GM23338 (cell line): ENCODE measurements at regions not wholly inside any gene's neighbourhood (a gene's known extent, or its start where the extent isn't known, plus 50 kb on each side); places are given as distances from the start of the nearest gene placed in this dataset.

Experiments used
- ATAC-seq: fragments of 200-7000 bp; cut with Tn5 transposase; 3 replicates; pipeline ENCODE4 v1.9.1; 2020
- DNase-seq: peaks from one replicate; pipeline ENCODE4 v3.0.0-alpha.2; 2015; ENCODE audit warnings: low spot score
- H2AFZ ChIP-seq: fragments of 200-600 bp; sonication (generic); 2 replicates; pipeline ENCODE4 v1.8.0; 2016; ENCODE audit warnings: antibody characterized with exemption, mild to moderate bottlenecking, moderate library complexity
- H3F3A ChIP-seq: fragments of 200-600 bp; sonication (generic); replicated peaks from 2 replicates; pipeline ENCODE4 v1.8.0; 2017; ENCODE audit warnings: antibody characterized with exemption, mixed run types, low read depth
- H3K27ac ChIP-seq: fragments of 200-600 bp; sonication (generic); 2 replicates; pipeline ENCODE4 v1.6.1; 2016; ENCODE audit warnings: low read depth
- H3K27me3 ChIP-seq: fragments of 200-600 bp; sonication (generic); 2 replicates; pipeline ENCODE4 v1.8.0; 2016; ENCODE audit warnings: mild to moderate bottlenecking, mixed run types, moderate library complexity; ENCODE audit not compliant: insufficient read depth
- H3K36me3 ChIP-seq: fragments of 200-600 bp; sonication (generic); 2 replicates; pipeline ENCODE4 v1.8.0; 2016; ENCODE audit warnings: mild to moderate bottlenecking; ENCODE audit not compliant: insufficient read depth
- H3K4me1 ChIP-seq: fragments of 200-600 bp; sonication (generic); 2 replicates; pipeline ENCODE4 v1.8.0; 2016; ENCODE audit warnings: mild to moderate bottlenecking, moderate library complexity; ENCODE audit not compliant: insufficient read depth
- H3K4me2 ChIP-seq: fragments of 200-600 bp; sonication (generic); 2 replicates; pipeline ENCODE4 v1.7.1; 2017; ENCODE audit warnings: mixed run types
- H3K4me3 ChIP-seq: fragments of 200-600 bp; sonication (generic); 2 replicates; pipeline ENCODE4 v1.6.1; 2016; ENCODE audit warnings: mixed run types
- H3K79me2 ChIP-seq: fragments of 200-600 bp; sonication (generic); replicated peaks from 2 replicates; pipeline ENCODE4 v1.8.0; 2017; ENCODE audit warnings: mild to moderate bottlenecking; ENCODE audit not compliant: insufficient read depth
- H3K9me2 ChIP-seq: fragments of 200-600 bp; sonication (generic); 2 replicates; pipeline ENCODE4 v1.8.0; 2017; ENCODE audit not compliant: insufficient read depth
- H4K20me1 ChIP-seq: fragments of 200-600 bp; sonication (generic); replicated peaks from 2 replicates; pipeline ENCODE4 v1.8.0; 2017; ENCODE audit warnings: mild to moderate bottlenecking; ENCODE audit not compliant: insufficient read depth
- H3K27ac Mint-ChIP-seq: 2 replicates; pipeline ENCODE4 v1.8.0; 2020; ENCODE audit warnings: inconsistent platforms, mild to moderate bottlenecking, moderate library complexity, mixed read lengths
- H3K27me3 Mint-ChIP-seq: 3 replicates; pipeline ENCODE4 v1.8.0; 2022; ENCODE audit warnings: low read depth, mild to moderate bottlenecking, moderate library complexity, mixed read lengths, inconsistent platforms; ENCODE audit not compliant: insufficient read depth, poor library complexity
- H3K36me3 Mint-ChIP-seq: 3 replicates; pipeline ENCODE4 v1.8.0; 2021; ENCODE audit warnings: low read depth, mild to moderate bottlenecking, inconsistent platforms, moderate library complexity, mixed read lengths
- H3K4me1 Mint-ChIP-seq: 3 replicates; pipeline ENCODE4 v1.8.0; 2020; ENCODE audit warnings: mild to moderate bottlenecking, inconsistent platforms, mixed read lengths
- H3K4me3 Mint-ChIP-seq: 3 replicates; pipeline ENCODE4 v1.8.0; 2021; ENCODE audit warnings: moderate library complexity, mild to moderate bottlenecking, inconsistent platforms, mixed read lengths
- H3K9me3 Mint-ChIP-seq: 3 replicates; pipeline ENCODE4 v1.8.0; 2020; ENCODE audit warnings: moderate library complexity, mild to moderate bottlenecking, inconsistent platforms, mixed read lengths
- CREB1 ChIP-seq: fragments of 250-450 bp; sonication (Bioruptor Pico); IDR thresholded peaks from 2 replicates; pipeline ENCODE4 v1.5.0; 2020; ENCODE audit warnings: low read depth, mild to moderate bottlenecking, moderate library complexity
- CTCF ChIP-seq, 2 experiments: fragments of 200-600 bp in 1 of 2; sonication (generic) in 1 of 2; conservative IDR thresholded peaks; 2 replicates each; pipeline versions ENCODE4 v1.5.1 to v1.6.1; 2016 to 2017; ENCODE audit warnings: antibody characterized with exemption in 2 of 2, low read depth in 2 of 2, mild to moderate bottlenecking in 2 of 2, moderate library complexity in 1 of 2
- ETS1 ChIP-seq: IDR thresholded peaks from 2 replicates; pipeline ENCODE4 v1.6.1; 2016; ENCODE audit warnings: antibody characterized with exemption
- EZH2 ChIP-seq: fragments of 200-600 bp; sonication (generic); IDR thresholded peaks from one replicate; pipeline ENCODE4 v1.8.0; 2017; ENCODE audit warnings: antibody characterized with exemption, mild to moderate bottlenecking, low read depth; ENCODE audit not compliant: unreplicated experiment
- EZH2phosphoT487 ChIP-seq: fragments of 200-600 bp; sonication (generic); IDR thresholded peaks from one replicate; pipeline ENCODE4 v1.8.1; 2018; ENCODE audit warnings: antibody characterized with exemption; ENCODE audit not compliant: unreplicated experiment
- JUNB ChIP-seq: IDR thresholded peaks from one replicate; pipeline ENCODE4 v1.6.1; 2016; ENCODE audit warnings: antibody characterized with exemption; ENCODE audit not compliant: unreplicated experiment
- NANOG ChIP-seq: IDR thresholded peaks from 2 replicates; pipeline ENCODE4 v1.6.1; 2016; ENCODE audit warnings: antibody characterized with exemption, borderline replicate concordance
- POLR2AphosphoS5 ChIP-seq: IDR thresholded peaks from 2 replicates; pipeline ENCODE4 v1.6.1; 2016; ENCODE audit warnings: antibody characterized with exemption, low read depth
- STAT1 ChIP-seq: IDR thresholded peaks from one replicate; pipeline ENCODE4 v1.6.1; 2016; ENCODE audit warnings: antibody characterized with exemption; ENCODE audit not compliant: unreplicated experiment
- ZNF114 ChIP-seq: fragments of 250-450 bp; sonication (Bioruptor Pico); IDR thresholded peaks from 2 replicates; pipeline ENCODE4 v1.5.0; 2020; ENCODE audit warnings: mild to moderate bottlenecking, moderate library complexity
- ZNF331 ChIP-seq: fragments of 250-450 bp; sonication (Bioruptor Pico); IDR thresholded peaks from 2 replicates; pipeline ENCODE4 v1.5.0; 2020; ENCODE audit warnings: low read depth, mild to moderate bottlenecking, moderate library complexity
- TF ChIP-seq, protein P1 (sequence below): fragments of 250-450 bp; sonication (Bioruptor Pico); IDR thresholded peaks from 2 replicates; pipeline ENCODE4 v1.5.0; 2020; ENCODE audit warnings: mild to moderate bottlenecking, moderate library complexity
- TF ChIP-seq, protein P2 (sequence below): IDR thresholded peaks from one replicate; pipeline ENCODE4 v1.6.1; 2018; ENCODE audit warnings: antibody characterized with exemption; ENCODE audit not compliant: unreplicated experiment

DNA sequence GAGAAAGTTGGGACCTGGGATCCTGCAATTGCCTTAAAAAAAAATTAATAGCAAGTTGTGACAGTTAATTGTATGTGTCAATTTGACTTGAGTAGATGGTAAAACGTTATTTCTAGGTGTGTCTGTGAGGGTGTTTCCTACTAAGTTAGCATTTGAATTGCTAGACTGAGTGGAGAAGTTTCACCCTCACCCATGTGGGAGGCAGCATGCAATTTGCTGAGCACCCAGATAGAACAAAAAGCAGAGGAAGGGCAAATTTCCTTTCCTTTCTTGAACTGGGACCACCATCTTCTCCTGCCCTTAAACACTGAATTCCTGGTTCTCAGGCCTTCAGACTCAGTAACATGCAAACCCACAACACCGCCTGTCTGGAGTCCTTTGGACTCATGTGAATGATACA is 455.7 kb downstream of the GALR1 start:
- Histone ChIP-seq H3K79me2 (no peaks in the 10 kb centered on the region), H3K9me2 (no peaks in the 10 kb centered on the region), H3K4me3 (no peak overlapping the region), H3K4me2 (no peak overlapping the region), H4K20me1 (no peaks in the 10 kb centered on the region), H3K27ac (no peak overlapping the region), H3F3A (no peaks in the 10 kb centered on the region), H3K4me1 (no peaks in the 10 kb centered on the region), H3K36me3 (no peaks in the 10 kb centered on the region), H2AFZ (no peak overlapping the region), H3K27me3 (no peaks in the 10 kb centered on the region)
- H3K4me1 Mint-ChIP-seq, result no peaks in the 10 kb centered on the region
- ATAC-seq (no peak), DNase-seq (no peak)
- no peaks in the 10 kb centered on the region for H3K36me3 Mint-ChIP-seq
- H3K9me3 Mint-ChIP-seq, result peaks cover 31% of the 10 kb centered on the region
- H3K4me3 Mint-ChIP-seq, result no peak overlapping the region
- TF ChIP-seq STAT1, result no peak
- no peak for TF ChIP-seq EZH2
- TF ChIP-seq NANOG, result no peak
- no peak for TF ChIP-seq CREB1 (CRISPR knock-in tag)
- TF ChIP-seq JUNB, result no peak
- no peak for TF ChIP-seq ETS1
- TF ChIP-seq ZNF114 (CRISPR knock-in tag), result no peak
- no peak for TF ChIP-seq EZH2phosphoT487
- TF ChIP-seq, protein P1, sequence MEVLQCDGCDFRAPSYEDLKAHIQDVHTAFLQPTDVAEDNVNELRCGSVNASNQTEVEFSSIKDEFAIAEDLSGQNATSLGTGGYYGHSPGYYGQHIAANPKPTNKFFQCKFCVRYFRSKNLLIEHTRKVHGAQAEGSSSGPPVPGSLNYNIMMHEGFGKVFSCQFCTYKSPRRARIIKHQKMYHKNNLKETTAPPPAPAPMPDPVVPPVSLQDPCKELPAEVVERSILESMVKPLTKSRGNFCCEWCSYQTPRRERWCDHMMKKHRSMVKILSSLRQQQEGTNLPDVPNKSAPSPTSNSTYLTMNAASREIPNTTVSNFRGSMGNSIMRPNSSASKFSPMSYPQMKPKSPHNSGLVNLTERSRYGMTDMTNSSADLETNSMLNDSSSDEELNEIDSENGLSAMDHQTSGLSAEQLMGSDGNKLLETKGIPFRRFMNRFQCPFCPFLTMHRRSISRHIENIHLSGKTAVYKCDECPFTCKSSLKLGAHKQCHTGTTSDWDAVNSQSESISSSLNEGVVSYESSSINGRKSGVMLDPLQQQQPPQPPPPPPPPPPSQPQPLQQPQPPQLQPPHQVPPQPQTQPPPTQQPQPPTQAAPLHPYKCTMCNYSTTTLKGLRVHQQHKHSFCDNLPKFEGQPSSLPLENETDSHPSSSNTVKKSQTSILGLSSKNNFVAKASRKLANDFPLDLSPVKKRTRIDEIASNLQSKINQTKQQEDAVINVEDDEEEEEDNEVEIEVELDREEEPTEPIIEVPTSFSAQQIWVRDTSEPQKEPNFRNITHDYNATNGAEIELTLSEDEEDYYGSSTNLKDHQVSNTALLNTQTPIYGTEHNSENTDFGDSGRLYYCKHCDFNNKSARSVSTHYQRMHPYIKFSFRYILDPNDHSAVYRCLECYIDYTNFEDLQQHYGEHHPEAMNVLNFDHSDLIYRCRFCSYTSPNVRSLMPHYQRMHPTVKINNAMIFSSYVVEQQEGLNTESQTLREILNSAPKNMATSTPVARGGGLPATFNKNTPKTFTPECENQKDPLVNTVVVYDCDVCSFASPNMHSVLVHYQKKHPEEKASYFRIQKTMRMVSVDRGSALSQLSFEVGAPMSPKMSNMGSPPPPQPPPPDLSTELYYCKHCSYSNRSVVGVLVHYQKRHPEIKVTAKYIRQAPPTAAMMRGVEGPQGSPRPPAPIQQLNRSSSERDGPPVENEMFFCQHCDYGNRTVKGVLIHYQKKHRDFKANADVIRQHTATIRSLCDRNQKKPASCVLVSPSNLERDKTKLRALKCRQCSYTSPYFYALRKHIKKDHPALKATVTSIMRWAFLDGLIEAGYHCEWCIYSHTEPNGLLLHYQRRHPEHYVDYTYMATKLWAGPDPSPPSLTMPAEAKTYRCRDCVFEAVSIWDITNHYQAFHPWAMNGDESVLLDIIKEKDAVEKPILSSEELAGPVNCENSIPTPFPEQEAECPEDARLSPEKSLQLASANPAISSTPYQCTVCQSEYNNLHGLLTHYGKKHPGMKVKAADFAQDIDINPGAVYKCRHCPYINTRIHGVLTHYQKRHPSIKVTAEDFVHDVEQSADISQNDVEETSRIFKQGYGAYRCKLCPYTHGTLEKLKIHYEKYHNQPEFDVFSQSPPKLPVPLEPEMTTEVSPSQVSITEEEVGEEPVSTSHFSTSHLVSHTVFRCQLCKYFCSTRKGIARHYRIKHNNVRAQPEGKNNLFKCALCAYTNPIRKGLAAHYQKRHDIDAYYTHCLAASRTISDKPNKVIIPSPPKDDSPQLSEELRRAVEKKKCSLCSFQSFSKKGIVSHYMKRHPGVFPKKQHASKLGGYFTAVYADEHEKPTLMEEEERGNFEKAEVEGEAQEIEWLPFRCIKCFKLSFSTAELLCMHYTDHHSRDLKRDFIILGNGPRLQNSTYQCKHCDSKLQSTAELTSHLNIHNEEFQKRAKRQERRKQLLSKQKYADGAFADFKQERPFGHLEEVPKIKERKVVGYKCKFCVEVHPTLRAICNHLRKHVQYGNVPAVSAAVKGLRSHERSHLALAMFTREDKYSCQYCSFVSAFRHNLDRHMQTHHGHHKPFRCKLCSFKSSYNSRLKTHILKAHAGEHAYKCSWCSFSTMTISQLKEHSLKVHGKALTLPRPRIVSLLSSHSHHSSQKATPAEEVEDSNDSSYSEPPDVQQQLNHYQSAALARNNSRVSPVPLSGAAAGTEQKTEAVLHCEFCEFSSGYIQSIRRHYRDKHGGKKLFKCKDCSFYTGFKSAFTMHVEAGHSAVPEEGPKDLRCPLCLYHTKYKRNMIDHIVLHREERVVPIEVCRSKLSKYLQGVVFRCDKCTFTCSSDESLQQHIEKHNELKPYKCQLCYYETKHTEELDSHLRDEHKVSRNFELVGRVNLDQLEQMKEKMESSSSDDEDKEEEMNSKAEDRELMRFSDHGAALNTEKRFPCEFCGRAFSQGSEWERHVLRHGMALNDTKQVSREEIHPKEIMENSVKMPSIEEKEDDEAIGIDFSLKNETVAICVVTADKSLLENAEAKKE (CRISPR knock-in tag), result no peak
- TF ChIP-seq, protein P2, sequence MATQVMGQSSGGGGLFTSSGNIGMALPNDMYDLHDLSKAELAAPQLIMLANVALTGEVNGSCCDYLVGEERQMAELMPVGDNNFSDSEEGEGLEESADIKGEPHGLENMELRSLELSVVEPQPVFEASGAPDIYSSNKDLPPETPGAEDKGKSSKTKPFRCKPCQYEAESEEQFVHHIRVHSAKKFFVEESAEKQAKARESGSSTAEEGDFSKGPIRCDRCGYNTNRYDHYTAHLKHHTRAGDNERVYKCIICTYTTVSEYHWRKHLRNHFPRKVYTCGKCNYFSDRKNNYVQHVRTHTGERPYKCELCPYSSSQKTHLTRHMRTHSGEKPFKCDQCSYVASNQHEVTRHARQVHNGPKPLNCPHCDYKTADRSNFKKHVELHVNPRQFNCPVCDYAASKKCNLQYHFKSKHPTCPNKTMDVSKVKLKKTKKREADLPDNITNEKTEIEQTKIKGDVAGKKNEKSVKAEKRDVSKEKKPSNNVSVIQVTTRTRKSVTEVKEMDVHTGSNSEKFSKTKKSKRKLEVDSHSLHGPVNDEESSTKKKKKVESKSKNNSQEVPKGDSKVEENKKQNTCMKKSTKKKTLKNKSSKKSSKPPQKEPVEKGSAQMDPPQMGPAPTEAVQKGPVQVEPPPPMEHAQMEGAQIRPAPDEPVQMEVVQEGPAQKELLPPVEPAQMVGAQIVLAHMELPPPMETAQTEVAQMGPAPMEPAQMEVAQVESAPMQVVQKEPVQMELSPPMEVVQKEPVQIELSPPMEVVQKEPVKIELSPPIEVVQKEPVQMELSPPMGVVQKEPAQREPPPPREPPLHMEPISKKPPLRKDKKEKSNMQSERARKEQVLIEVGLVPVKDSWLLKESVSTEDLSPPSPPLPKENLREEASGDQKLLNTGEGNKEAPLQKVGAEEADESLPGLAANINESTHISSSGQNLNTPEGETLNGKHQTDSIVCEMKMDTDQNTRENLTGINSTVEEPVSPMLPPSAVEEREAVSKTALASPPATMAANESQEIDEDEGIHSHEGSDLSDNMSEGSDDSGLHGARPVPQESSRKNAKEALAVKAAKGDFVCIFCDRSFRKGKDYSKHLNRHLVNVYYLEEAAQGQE, result no peak
- TF ChIP-seq CTCF (conservative IDR thresholded peaks at IDR 0.05; ENCODE audit: low read depth in 2 of 2), result no peak
- TF ChIP-seq ZNF331 (CRISPR knock-in tag), result no peak
- no peak for TF ChIP-seq POLR2AphosphoS5
- no peak overlapping the region for H3K27ac Mint-ChIP-seq
- H3K27me3 Mint-ChIP-seq, result no peaks in the 10 kb centered on the region
